GM19240 (cell line): ENCODE measurements at regions not wholly inside any gene's neighbourhood (a gene's known extent, or its start where the extent isn't known, plus 50 kb on each side); places are given as distances from the start of the nearest gene placed in this dataset.

Experiments
- DNase-seq: peaks from one replicate; pipeline ENCODE4 v3.0.0; 2011; ENCODE audit warnings: low spot score; ENCODE audit not compliant: insufficient read length

DNA sequence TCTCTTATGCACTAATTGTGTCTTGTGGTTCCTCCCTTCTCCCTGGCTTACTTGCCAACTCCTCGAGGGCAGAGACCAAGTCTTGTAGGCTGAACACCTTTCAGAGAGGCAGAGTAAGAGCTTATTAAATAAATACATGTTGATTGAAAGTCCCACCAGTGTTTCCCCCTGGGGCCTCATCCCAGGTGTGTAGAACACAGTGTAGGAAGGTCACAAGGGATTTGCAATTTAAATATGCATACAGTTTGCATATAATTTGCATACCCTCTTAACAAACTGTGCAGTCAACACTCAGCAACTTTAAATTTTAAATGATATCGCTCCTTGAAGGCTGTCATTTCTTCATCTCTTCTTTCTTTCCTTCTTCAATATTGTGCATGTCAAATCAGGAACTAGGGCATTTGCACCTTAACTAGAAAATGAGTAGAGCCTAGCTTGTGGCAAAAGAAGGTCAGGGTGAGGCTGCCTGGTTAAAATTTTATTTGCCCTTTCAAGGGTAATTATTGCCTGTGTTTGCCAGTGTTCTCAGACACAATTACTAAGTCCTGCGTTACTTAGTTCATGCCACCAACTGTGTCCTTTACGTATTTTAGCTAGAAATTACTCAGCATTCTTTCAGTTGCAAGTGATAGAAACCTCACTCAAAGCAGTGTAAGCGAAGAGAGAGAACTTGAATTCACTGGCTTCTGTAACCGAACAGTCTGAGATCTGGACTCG is 465.7 kb downstream of the HAPSTR1 start:
- DNase-seq = no peak

DNA sequence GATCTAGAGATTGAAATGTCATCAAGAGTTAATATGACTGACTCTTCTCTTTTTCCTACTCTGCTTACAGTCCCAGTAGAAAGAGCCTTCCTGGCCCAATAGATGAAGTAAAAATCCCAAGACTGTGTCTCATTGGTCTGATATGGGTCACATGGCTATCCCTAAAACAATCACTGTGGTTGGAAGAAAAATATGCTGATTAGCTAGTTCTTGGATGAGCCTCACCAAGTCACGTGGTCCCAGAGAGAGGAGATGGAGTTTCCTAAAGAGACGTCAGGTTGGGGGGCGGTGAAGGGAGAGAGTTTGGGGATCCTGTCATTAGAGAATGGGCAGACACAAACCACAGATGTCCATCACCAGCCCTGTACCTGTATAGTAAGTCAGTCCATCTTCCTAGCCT is 466.3 kb downstream of the HAPSTR1 start:
- no peak for DNase-seq

DNA sequence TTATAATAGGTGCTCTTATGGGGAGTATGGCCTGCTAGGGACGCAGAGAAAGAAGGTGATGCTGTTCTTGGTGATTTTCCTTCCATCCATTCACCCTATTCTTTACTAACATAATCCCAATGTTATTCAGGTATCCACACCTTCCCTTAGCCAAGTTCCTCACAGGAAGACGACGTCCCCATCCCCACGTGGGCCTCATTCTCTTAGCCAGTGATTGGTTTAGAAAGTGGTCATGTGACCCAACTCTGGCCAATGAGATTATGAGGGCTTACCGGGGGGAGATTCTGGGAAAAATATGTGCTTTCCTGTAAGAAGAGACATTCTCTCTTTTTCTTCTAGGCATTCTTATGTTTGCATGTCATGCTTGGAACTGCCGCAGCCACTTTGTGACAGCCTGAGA is 474.7 kb downstream of the HAPSTR1 start:
- DNase-seq = no peak

DNA sequence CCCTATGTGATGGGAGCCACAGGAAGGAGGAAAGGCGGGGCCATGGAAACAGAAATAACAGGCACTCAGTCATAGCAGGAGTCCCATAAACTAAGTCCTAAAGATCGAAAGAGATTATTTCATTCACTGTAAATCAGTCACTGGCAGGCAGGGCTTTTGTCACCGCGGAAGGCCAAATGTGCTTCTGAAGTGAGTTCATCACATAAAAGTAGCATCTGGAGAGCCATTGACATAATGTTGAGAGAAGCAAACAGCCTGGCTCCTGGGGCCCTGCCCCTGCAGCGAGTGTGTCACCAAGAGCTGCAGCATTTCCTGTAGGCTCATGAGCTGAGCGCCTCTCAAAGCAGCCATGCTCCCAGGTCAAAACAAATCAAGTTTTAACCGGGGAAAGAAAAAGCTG is 476.2 kb downstream of the HAPSTR1 start:
- no peak for DNase-seq

DNA sequence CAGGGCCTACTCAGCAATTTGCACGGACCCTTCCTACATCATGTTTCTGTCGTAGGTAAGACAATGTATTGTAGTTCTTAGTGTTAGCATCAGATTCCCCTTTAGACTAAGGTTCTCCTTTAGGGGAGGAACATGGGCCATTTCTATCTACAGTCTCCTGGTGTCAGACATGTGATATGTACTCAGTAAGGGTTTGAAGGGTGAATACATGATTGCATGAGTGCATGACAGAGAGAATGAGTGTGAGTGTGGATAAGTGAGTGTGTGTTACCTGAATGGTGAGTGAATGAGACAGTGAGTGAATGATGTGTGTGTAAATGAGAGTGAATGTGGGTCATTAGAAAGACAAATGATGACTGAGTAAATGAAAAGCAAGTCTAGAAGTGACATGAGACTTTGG is 476.8 kb downstream of the HAPSTR1 start:
- no peak for DNase-seq

DNA sequence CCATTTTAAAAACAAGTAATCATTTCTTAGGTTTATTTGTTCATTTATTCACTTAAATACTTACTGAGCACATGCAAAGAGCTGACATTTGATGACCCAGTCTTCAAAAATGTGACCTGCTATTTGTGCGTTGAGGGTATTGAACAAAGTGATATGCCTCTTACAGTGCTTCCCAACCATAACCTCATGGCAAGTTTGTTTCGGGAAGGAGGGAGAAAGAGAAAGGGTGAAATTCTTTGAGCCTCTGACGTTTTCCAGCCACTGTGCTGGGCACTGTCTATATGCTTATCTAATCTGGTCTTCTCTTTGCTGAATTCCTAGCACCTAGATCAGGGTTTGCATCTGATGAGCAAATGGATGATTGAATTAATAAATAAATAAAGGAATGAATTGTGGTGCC is 479.1 kb downstream of the HAPSTR1 start:
- no peak for DNase-seq

DNA sequence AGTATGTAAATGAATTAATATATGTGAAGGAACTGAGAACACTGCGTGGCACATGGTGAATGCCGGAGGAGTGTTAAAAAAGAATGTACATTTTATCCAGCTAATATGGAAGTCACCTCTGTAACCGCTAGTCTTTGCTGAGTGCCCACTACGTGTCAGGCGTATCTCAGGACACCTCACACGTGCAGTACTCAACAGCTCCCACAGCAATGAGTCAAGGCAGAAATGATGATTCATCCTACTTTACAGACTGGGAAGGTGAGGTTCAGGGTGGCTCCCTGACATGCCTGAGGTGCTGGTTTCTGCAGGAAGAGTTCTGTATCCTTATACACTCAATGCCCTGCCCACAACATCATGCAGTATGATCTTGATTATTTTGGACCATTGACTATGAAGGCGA is 487.0 kb downstream of the HAPSTR1 start:
- DNase-seq = no peak

DNA sequence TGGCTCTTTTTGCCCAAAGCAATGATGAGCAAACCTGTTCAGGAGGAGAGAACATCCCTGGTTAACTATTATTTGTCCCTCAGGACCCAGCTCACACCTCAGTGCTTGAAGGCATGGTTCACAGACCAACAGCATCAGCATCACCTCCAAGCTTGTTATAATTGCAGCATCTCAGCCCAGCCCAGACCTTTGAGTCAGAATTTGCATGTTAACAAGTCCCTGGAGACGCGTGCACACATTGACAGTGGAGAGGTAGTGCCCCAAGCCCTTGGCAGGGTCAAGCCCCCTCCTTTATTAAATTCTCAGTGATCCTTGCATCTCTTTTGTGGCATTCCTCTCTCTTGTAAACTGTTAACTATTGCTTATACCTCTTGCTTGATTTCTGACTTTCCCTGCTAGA is 488.6 kb downstream of the HAPSTR1 start:
- no peak for DNase-seq

DNA sequence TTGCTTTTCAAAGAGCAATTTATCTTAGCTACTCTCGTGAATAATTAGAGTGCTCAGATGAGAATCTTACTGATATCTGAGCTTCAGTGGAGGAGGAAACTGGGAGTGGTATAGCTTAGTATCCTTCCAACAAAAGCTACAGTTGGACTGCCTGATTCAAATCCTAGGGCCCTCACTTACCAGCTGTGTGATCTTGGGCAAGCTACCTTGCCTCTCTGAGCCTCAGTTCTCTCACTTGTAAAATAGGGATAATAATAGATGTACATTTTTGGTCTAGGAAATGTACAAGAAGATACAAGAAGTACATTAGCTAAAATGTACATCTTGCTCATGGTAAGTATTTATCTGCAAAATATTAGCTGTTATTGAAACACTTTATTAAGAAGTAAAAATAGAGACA is 502.0 kb downstream of the HAPSTR1 start:
- DNase-seq = no peak

DNA sequence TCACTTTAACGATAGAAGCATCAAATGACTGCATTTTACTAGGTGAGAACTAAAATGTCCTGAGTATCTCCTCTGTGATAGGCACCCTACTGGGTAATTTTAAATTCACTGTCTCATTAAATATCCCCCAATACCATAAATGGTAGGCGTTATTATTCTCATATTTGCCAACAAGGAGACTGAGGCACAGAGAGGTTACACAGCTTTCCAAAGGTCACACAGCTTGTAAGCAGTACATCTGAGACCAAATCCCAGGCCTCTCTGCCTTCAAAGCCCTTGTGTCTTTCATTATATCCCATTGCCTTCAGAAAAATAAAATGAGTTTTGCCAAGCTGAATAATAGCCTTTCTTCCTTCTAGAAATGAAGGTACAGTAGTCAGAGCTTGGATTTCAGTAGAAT is 502.6 kb downstream of the HAPSTR1 start:
- DNase-seq = no peak

DNA sequence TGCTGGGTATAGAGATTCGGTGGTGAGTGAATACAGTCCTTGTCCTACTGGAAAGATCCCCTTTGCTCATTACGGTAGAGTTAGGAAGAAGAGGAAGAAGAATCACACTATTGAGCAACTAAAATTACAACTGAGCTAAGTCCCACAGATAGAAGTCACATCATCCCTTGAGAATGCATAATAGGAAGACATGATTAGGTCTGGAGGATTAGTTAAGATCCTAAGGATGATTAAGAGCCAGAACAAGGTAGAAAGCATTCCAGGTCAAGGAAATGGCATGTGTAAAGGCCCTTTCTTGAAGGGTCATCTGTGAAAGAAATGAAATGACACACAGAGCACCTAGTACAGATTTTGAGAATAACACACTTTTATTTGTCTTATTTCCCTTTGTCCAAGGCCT is 503.5 kb downstream of the HAPSTR1 start:
- no peak for DNase-seq

DNA sequence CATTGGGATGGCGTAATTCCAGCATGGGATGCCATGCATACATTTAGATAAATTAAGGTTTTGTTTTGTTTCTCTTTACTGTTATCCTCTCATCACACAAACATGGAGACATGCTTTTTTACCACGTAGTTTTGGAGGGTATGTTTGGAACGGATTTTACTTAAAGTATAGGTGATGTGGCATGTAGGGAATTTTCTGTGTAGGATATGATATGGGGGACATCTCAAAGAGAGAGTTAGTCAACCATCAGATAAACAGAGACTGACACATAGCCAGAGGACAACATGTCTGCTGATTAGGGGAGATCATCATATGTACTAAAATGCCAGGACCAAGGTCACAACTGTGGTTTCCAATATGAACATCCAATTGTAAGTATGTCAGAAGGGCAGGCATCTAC is 503.9 kb downstream of the HAPSTR1 start:
- no peak for DNase-seq

DNA sequence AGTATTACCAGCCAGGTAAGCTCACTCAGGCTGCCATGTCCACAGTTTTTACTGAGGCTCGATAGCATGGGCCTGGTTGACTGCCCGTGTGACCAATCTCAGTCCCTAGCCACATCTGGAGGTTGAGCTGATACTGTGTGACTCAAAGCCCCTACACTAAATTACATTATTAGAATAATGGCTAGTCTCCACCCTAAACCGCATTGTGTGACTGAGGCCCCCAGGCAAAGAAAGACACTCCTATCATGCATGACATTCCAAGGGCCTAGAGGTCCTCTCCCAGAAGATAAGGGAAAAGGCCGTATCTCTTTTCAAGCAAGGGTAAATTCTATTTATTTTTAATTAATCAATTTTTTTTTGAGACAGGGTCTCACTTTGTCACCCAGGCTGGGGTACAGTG is 505.3 kb downstream of the HAPSTR1 start:
- DNase-seq = no peak

DNA sequence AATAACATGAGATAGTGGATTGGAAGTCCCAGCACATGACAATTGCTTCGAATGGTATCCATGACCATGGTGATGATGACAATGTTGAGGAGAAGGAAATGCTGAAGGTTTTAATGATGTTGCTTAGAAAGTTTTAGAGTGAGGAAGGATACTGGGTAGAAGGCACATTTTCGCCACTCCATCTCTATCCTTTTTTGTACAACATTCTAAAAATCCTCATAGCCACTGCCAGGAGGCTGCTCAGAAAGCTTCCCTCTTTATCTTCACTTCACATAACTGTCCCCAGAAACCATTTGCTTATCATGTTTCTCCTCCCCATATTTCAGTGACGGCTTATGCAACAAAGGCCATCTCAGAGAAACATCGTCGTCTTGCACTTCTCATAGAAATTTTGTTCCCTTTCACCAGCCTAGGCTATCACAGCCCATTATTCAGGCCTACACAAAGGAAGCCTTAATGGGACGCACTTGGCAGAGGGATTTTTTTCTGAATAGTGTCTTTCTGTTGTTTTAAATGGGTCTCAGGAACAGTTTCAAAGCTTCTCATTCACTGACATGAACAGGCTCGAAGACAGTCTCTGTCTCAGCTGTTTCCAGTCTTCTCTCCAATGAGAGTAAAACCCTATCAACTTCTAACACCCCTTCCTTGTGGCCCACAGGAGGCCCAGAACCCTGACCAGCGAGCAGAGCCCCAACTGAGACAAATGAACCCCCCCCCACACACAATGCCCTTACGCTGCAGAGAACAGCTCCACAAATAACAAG is 506.7 kb downstream of the HAPSTR1 start:
- DNase-seq = no peak

DNA sequence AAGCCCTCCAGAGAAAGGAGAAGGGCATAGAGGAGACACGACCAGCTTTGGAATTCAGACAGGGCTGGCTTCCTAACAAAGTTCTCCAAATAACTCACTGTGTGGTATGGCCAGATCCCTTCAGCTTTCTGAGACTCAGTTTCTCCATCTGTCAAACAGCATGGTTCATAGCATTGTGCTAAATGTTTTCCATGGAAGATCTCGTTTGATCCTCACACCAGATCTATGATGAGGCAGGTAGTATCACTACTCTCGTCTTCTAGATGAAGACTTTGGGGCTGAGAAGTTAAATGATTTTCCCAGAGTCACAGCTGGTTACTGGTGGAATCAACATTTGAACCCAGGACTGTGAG is 507.3 kb downstream of the HAPSTR1 start:
- DNase-seq = no peak

DNA sequence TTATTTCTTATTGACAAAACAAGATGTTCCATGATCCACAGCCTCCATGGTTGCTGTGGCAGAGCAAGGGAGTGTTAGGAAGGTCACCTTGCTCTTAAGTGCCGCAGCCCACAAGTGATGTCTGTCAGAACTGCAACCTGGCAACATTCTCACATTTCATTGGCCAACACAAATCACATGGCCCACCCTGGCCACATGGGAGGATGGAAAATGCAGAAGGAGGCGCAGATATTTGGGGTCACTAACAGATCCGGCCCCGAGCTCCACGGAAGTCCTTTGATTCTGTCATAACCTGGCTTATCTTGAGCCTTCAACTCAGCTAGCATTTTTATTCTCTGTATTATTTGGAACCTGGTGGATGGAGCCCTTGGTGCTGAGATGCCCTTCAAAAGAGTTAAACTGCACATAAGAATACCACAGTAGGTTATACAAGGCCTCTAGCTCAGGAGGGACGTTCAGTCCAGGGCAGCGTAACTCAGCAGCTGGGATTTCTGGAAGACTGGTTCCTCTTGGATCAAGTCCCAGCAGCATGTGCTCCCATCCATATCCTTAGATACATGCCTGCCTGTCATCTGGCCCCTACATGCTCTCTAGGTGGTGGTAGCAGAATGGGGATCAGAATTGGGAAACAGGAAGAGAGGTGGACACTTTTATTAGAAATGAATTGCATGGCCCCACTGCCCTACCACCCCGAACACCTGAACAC is 508.1 kb downstream of the HAPSTR1 start:
- DNase-seq = no peak

DNA sequence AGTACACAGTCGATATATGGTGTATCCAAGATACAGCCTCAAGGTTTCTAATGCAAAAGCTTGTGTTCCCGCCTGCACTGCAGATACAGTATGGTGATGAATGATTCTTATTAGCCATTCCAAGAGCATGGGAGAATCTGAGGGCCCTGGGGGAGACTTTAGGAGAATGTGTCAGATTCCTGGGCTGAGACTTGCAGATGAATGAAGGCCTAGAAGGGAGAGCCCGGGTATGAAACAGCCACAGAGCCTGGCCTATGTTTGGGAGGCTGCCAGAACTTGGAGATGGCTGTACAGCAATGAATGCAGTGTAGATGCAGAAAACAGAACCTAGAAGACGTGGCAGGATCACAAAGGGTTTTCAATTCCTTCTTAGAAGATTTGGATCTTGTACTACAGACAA is 510.7 kb downstream of the HAPSTR1 start:
- no peak for DNase-seq

DNA sequence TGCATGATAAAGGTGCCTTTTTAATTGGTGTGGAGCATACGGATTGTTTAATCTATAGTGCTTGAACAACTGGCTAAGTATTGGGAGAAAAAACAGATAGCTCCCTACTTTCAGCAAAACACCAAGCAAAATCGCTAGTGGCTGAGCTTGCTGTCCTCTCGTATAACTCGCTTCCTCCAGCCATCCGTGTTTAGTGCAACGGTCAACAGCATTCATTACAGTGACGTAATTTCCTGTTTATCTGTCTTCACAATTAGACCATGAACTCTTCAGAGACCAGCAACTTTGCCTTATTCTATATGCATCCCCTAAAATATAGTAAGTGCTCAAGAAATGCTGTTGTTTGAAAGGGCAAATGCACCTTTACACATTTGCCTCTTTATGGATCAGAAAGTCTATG is 511.9 kb downstream of the HAPSTR1 start:
- DNase-seq = no peak

DNA sequence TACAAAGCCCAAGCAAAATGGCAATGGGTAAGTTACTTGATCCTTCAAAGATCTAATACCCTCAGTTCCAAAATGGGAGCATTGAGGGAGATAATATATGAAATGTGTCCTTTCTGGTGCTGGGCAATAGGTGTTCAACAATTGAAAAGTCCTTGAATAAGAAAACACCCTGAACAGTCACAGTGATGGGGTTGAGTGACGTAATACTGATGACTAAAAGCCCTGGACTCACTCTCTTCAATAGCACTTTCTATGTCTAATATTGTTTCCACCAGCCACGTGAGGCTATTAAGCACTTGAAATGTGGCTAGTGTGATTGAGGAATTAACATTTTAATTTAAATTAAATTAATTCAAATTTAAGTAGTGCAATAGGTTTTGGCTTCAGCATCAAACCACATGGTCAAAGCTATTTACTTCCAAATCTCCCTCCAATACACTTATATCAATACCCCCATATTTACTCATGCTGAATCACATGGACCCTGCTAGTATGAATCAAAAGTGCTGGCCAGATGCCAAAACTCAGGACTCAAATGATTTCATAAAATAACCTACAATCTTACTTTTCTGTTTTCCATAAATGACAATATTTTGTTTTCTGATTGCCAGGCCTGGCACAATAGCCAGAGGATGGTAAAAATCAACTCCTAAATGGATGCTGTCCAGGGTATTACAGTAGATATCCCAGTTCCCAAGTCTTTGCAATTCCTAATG is 516.2 kb downstream of the HAPSTR1 start:
- no peak for DNase-seq

DNA sequence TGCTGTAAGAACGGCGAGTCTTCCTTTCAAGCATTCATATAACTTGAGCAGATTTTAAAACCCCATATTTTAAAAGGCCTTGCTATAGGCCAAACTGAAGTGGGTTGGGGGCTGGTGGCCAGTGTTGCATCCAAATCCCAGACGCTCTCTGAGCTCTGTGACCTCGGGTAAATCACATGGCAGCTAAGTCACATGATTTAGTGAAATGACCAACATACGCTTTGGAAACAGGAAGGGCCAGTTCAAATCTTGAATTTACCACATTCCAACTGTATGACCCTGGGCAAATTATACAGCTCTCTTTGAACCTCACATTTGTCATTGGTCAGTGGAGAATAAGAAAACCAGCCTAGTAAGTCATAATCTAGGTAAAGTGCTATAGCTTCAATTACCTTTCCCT is 519.3 kb downstream of the HAPSTR1 start:
- DNase-seq = no peak

DNA sequence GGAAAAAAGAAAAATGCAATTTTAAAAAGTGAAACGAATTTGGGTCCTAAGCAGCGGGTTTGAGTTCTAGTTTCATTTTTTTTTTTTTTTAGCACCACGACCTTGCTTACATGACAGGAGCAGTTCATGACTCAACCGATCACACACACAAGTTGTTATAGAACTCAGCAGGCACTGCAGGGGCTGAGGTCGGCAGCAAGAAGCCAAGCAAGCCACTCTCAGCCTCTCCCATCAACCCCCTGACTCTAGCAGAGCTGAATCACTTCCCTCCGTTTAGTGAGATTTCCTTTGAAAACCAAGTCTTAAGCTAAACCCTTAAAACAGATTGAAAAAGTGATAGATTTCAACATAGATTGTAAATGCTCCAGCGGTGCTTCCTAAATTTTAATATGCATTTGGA is 520.8 kb downstream of the HAPSTR1 start:
- DNase-seq = no peak

DNA sequence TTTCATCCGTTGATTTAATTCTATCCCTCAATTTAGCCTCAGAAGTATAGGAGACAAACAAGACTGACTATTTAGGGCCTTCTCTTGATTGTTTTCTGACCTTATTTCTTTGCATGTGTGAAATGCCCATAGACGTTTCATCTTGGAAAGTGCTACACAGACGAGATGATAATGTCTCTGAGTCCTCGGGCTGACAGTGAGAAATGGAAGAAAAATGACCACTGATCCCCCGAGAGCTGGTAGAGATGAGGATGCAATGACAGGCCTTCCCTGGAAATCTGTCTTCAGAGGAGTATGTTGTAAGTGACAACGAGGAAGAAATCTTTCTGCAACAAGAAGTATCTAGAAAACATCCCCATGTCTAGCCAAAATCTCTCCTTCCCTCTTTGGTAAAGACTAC is 522.9 kb downstream of the HAPSTR1 start:
- no peak for DNase-seq
